Loucy (cell line): ENCODE measurements at regions not wholly inside any gene's neighbourhood (a gene's known extent, or its start where the extent isn't known, plus 50 kb on each side); places are given as distances from the start of the nearest gene placed in this dataset.

Experiments
- H2AFZ ChIP-seq: fragments of 200-600 bp; sonication (generic); 2 replicates; pipeline ENCODE4 v1.6.0; 2016; ENCODE audit warnings: antibody characterized with exemption, mild to moderate bottlenecking, low read length, moderate library complexity
- H3F3A ChIP-seq: fragments of 200-600 bp; 2 replicates; pipeline ENCODE4 v1.6.0; 2016; ENCODE audit warnings: antibody characterized with exemption, low read depth, mild to moderate bottlenecking
- H3K27me3 ChIP-seq: fragments of 200-600 bp; sonication (generic); 2 replicates; pipeline ENCODE4 v1.6.1; 2014; ENCODE audit warnings: low read length, mild to moderate bottlenecking; ENCODE audit not compliant: insufficient read depth, poor library complexity, severe bottlenecking
- H3K36me3 ChIP-seq: fragments of 200-600 bp; sonication (generic); 2 replicates; pipeline ENCODE4 v1.6.1; 2016; ENCODE audit warnings: low read length; ENCODE audit not compliant: insufficient read depth
- H3K4me1 ChIP-seq: fragments of 200-600 bp; sonication (generic); 2 replicates; pipeline ENCODE4 v1.5.1; 2014; ENCODE audit warnings: low read length, mild to moderate bottlenecking; ENCODE audit not compliant: insufficient read depth, poor library complexity, severe bottlenecking
- H3K4me2 ChIP-seq: fragments of 200-600 bp; sonication (generic); 2 replicates; pipeline ENCODE4 v1.6.0; 2014; ENCODE audit warnings: antibody characterized with exemption, low read length, low read depth, mild to moderate bottlenecking; ENCODE audit not compliant: poor library complexity, severe bottlenecking
- H3K4me3 ChIP-seq: fragments of 200-600 bp; sonication (generic); 2 replicates; pipeline ENCODE4 v1.5.1; 2014; ENCODE audit warnings: low read length, mild to moderate bottlenecking, mixed read lengths; ENCODE audit not compliant: poor library complexity, severe bottlenecking
- H3K79me2 ChIP-seq: fragments of 200-600 bp; sonication (generic); 2 replicates; pipeline ENCODE4 v1.6.1; 2014; ENCODE audit warnings: low read length; ENCODE audit not compliant: insufficient read depth
- H3K9ac ChIP-seq: fragments of 200-600 bp; sonication (generic); 2 replicates; pipeline ENCODE4 v1.6.0; 2014; ENCODE audit warnings: mild to moderate bottlenecking, low read depth, low read length, moderate library complexity; ENCODE audit not compliant: poor library complexity, severe bottlenecking
- H3K9me2 ChIP-seq: fragments of 200-600 bp; sonication (generic); replicated peaks from 2 replicates; pipeline ENCODE4 v1.6.1; 2016; ENCODE audit warnings: low read depth, low read length, mixed read lengths
- H3K9me3 ChIP-seq: fragments of 200-600 bp; sonication (generic); 2 replicates; pipeline ENCODE4 v1.6.1; 2014; ENCODE audit warnings: mild to moderate bottlenecking, antibody characterized with exemption, low read length, low read depth; ENCODE audit not compliant: insufficient read depth
- H4K20me1 ChIP-seq: fragments of 200-600 bp; sonication (generic); 2 replicates; pipeline ENCODE4 v1.6.0; 2014; ENCODE audit warnings: antibody characterized with exemption, low read length, mild to moderate bottlenecking; ENCODE audit not compliant: insufficient read depth, poor library complexity, severe bottlenecking
- CTCF ChIP-seq: fragments of 200-600 bp; sonication (generic); conservative IDR thresholded peaks from 2 replicates; pipeline ENCODE4 v1.5.1; 2014; ENCODE audit warnings: mild to moderate bottlenecking, antibody characterized with exemption, low read length
- EZH2phosphoT487 ChIP-seq: fragments of 200-600 bp; IDR thresholded peaks from 2 replicates; pipeline ENCODE4 v1.6.1; 2018; ENCODE audit warnings: antibody characterized with exemption, mild to moderate bottlenecking, moderate library complexity, borderline replicate concordance

GRCh38 chr14:55846826-55847446, 266.9 kb downstream of the KTN1 start:
- no peak overlapping the region for H3K4me2 ChIP-seq
- H3K9ac ChIP-seq = no peak overlapping the region
- TF ChIP-seq CTCF (no peak), EZH2phosphoT487 (no peak)

GRCh38 chr14:55847766-55848165, 267.8 kb downstream of the KTN1 start:
- no peak overlapping the region for H3K4me3 ChIP-seq
- H4K20me1 ChIP-seq = no peaks in the 10 kb centered on the region
- H3K4me2 ChIP-seq = no peak overlapping the region
- no peaks in the 10 kb centered on the region for H3K9me2 ChIP-seq
- no peaks in the 10 kb centered on the region for H3F3A ChIP-seq
- H3K36me3 ChIP-seq = no peaks in the 10 kb centered on the region
- TF ChIP-seq CTCF (no peak), EZH2phosphoT487 (no peak)
- H3K9ac ChIP-seq = no peak overlapping the region
- H2AFZ ChIP-seq = no peak overlapping the region
- no peaks in the 10 kb centered on the region for H3K27me3 ChIP-seq
- H3K9me3 ChIP-seq = no peaks in the 10 kb centered on the region
- no peaks in the 10 kb centered on the region for H3K4me1 ChIP-seq
- no peaks in the 10 kb centered on the region for H3K79me2 ChIP-seq

More at GRCh38 chr14:55846826-55847446, 266.9 kb downstream of the KTN1 start:
- Histone ChIP-seq H2AFZ (no peak overlapping the region), H3K36me3 (no peaks in the 10 kb centered on the region), H3K9me2 (no peaks in the 10 kb centered on the region), H4K20me1 (no peaks in the 10 kb centered on the region), H3K27me3 (no peaks in the 10 kb centered on the region), H3F3A (no peaks in the 10 kb centered on the region), H3K4me3 (no peak overlapping the region), H3K9me3 (no peaks in the 10 kb centered on the region), H3K79me2 (no peaks in the 10 kb centered on the region), H3K4me1 (no peaks in the 10 kb centered on the region)

- H3K4me2 ChIP-seq = no peak overlapping the region
- H3K79me2 ChIP-seq = no peaks in the 10 kb centered on the region
- no peaks in the 10 kb centered on the region for H3K9me3 ChIP-seq
- no peak overlapping the region for H2AFZ ChIP-seq
- no peaks in the 10 kb centered on the region for H3K4me1 ChIP-seq
- H3K9me2 ChIP-seq = no peaks in the 10 kb centered on the region
- no peaks in the 10 kb centered on the region for H3F3A ChIP-seq
- H3K4me3 ChIP-seq = no peak overlapping the region
- TF ChIP-seq EZH2phosphoT487 (no peak), CTCF (no peak)
- H4K20me1 ChIP-seq = no peaks in the 10 kb centered on the region
- no peaks in the 10 kb centered on the region for H3K36me3 ChIP-seq
- H3K9ac ChIP-seq = no peak overlapping the region
- no peaks in the 10 kb centered on the region for H3K27me3 ChIP-seq
Measured at GRCh38 chr14:55848964-55849363, 269.0 kb downstream of the KTN1 start.
